ENCODE measurements at regions not wholly inside any gene's neighbourhood (a gene's known extent, or its start where the extent isn't known, plus 50 kb on each side); places are given as distances from the start of the nearest gene placed in this dataset.

DNA sequence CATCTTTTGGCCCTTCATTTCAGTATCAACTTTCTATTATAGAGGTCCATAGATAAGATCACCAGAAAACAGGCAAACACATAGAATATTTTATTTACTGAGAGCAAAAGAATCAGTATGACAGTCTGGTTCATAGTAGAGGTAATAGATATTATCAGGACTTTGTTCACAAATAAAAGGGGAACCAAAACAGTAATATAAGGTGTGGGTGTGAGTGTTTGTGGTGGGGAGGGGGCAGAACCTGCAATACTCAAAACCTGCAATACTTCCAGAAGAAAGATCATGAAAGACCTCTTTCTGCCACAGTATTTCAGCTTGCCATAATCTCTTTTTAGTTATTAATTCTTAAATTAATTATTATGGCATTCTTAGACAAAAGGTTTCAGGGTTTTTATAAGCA is 578.7 kb upstream of the SLITRK1 start:
- TF ChIP-seq, protein P1, sequence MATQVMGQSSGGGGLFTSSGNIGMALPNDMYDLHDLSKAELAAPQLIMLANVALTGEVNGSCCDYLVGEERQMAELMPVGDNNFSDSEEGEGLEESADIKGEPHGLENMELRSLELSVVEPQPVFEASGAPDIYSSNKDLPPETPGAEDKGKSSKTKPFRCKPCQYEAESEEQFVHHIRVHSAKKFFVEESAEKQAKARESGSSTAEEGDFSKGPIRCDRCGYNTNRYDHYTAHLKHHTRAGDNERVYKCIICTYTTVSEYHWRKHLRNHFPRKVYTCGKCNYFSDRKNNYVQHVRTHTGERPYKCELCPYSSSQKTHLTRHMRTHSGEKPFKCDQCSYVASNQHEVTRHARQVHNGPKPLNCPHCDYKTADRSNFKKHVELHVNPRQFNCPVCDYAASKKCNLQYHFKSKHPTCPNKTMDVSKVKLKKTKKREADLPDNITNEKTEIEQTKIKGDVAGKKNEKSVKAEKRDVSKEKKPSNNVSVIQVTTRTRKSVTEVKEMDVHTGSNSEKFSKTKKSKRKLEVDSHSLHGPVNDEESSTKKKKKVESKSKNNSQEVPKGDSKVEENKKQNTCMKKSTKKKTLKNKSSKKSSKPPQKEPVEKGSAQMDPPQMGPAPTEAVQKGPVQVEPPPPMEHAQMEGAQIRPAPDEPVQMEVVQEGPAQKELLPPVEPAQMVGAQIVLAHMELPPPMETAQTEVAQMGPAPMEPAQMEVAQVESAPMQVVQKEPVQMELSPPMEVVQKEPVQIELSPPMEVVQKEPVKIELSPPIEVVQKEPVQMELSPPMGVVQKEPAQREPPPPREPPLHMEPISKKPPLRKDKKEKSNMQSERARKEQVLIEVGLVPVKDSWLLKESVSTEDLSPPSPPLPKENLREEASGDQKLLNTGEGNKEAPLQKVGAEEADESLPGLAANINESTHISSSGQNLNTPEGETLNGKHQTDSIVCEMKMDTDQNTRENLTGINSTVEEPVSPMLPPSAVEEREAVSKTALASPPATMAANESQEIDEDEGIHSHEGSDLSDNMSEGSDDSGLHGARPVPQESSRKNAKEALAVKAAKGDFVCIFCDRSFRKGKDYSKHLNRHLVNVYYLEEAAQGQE (IDR thresholded peaks at IDR 0.05; ENCODE audit: insufficient read depth in 1 of 2, low read depth in 2 of 2, low read length in 2 of 2): no peak
- no peak for TF ChIP-seq TAF1 (IDR thresholded peaks at IDR 0.05; ENCODE audit: borderline replicate concordance, insufficient read depth, low read length)
- TF ChIP-seq FOXP2 (optimal IDR thresholded peaks at IDR 0.05; ENCODE audit: borderline replicate concordance, extremely low read depth, extremely low read length, insufficient read depth): no peak
- no peak for TF ChIP-seq POLR2AphosphoS5 (IDR thresholded peaks at IDR 0.05; ENCODE audit: low read depth, low read length)
- TF ChIP-seq SIN3A (IDR thresholded peaks at IDR 0.05; ENCODE audit: borderline replicate concordance, insufficient read depth, low read length): no peak
